GM10248 (cell line): ENCODE measurements at regions not wholly inside any gene's neighbourhood (a gene's known extent, or its start where the extent isn't known, plus 50 kb on each side); places are given as distances from the start of the nearest gene placed in this dataset.

ENCODE experiments used
- CTCF ChIA-PET: fragments of 300-600 bp; sonication (Branson Sonifier 250); formaldehyde crosslinking; extraction: SDS; loops from one replicate; lab custom pipeline; 2021; ENCODE audit warnings: antibody characterized with exemption; lab: Yijun Ruan, JAX
- POLR2A ChIA-PET: fragments of 350-650 bp; sonication (Branson Sonifier 250); formaldehyde crosslinking; extraction: SDS; loops from one replicate; lab custom pipeline; 2020; ENCODE audit warnings: antibody characterized with exemption; lab: Yijun Ruan, JAX
- DNase-seq: peaks from one replicate; pipeline ENCODE4 v3.0.0; 2012; ENCODE audit errors: extremely low spot score
- TF ChIP-seq, protein P1 (sequence below): IDR thresholded peaks from 2 replicates; pipeline ENCODE4 v1.5.1; 2012; ENCODE audit warnings: mild to moderate bottlenecking, low read depth; ENCODE audit errors: extremely low read depth, missing control alignments, control extremely low read depth

DNA sequence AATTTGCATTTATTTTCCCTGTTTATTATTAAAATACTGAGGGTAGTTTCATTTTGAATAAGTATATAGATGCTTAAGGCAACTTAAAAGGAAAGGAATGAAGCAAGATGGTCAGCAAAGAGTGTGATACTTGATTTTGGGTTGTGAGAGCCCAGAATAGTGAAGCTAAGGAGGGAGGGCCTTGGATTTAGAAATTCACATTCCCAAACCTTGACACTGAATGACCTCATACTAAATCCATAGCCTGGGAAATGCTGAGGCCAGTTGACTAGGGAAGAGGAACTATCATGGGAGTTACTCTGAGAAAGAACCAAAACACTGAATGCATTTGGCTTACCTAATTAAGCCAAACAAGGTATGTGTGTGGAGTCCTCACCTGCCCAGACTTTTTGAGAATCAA is 292.5 kb downstream of the SPATA31D1 start:
- ChIA-PET POLR2A (no interaction called here), CTCF (no interaction called here)
- TF ChIP-seq, protein P1, sequence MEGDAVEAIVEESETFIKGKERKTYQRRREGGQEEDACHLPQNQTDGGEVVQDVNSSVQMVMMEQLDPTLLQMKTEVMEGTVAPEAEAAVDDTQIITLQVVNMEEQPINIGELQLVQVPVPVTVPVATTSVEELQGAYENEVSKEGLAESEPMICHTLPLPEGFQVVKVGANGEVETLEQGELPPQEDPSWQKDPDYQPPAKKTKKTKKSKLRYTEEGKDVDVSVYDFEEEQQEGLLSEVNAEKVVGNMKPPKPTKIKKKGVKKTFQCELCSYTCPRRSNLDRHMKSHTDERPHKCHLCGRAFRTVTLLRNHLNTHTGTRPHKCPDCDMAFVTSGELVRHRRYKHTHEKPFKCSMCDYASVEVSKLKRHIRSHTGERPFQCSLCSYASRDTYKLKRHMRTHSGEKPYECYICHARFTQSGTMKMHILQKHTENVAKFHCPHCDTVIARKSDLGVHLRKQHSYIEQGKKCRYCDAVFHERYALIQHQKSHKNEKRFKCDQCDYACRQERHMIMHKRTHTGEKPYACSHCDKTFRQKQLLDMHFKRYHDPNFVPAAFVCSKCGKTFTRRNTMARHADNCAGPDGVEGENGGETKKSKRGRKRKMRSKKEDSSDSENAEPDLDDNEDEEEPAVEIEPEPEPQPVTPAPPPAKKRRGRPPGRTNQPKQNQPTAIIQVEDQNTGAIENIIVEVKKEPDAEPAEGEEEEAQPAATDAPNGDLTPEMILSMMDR: no peak
- no peak for DNase-seq

DNA sequence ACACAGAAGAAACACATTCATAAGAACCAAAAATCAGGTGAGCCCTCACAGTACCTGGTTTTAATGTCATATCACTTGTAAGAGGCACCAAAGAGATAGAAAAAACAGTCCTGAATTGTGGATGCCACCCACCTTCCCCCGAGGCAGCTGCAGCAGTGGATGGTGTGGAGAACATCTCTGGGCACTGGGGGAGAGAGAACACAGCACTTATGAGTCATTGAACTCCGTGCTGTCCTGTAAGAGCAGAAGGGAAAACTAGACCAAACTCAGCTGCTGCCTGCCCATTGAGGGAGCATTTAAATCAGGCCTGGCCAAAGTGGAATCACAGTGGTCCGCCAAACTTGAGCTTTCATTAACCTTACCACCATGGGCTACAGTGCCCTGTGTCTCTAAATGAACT is 296.2 kb downstream of the SPATA31D1 start:
- no peak for DNase-seq
- TF ChIP-seq, protein P1: no peak
- POLR2A ChIA-PET: no interaction called here
- CTCF ChIA-PET: interaction anchor here (2.5 kb wide), 1 partner anchor 11 kb away, joined by 12 read pairs; no protein-coding TSS in a partner anchor

DNA sequence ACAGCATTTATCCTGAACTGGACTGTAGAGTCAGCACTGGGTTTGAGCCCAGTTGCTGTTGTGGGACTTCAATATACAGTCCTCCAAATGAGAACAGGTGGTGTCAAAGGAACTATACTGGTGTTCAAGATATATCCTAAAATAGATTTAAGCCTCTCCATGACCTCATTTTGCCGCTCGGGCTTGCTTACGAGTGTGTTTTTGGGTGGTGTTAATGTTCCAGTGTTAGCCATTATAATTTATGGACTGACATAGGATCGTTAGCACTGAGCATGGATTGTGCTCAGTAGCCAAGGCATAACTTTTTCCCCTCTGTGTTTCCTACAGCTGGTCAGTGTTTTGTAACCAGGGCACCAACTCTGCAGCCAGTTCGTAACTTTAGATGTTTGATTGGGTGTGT is 306.6 kb downstream of the SPATA31D1 start:
- DNase-seq: no peak
- CTCF ChIA-PET: no interaction called here
- TF ChIP-seq, protein P1: no peak
- POLR2A ChIA-PET: no interaction called here

DNA sequence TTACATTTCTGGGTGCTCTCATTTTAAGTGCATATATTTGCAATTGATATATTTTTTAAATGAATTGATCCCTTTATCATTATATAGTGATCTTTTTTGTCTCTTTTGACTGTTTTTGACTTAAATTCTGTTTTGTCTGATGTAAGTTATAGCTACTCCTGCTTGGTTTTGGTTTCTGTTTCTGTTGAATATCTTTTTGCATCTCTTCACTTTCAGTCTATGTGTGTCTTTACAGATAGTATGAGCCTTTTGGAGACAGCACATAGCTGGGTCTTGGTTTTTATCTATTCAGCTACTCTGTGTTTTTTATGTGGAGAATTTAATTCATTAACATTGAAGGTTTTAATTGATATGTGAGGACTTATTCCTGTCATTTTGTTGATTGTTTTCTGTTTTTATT is 311.3 kb downstream of the SPATA31D1 start:
- no peak for DNase-seq
- ChIA-PET CTCF (no interaction called here), POLR2A (no interaction called here)
- TF ChIP-seq, protein P1: no peak

- no peak for DNase-seq
- CTCF ChIA-PET: interaction anchor here (1.0 to 1.5 kb wide), 3 partner anchors 11 to 23 kb away, joined by 3 to 4 read pairs (median 3); no protein-coding TSS in a partner anchor
- TF ChIP-seq, protein P1: no peak
- POLR2A ChIA-PET: no interaction called here
Observed at GRCh38 chr9:82302968-82303655, 314.5 kb downstream of the SPATA31D1 start.

DNA sequence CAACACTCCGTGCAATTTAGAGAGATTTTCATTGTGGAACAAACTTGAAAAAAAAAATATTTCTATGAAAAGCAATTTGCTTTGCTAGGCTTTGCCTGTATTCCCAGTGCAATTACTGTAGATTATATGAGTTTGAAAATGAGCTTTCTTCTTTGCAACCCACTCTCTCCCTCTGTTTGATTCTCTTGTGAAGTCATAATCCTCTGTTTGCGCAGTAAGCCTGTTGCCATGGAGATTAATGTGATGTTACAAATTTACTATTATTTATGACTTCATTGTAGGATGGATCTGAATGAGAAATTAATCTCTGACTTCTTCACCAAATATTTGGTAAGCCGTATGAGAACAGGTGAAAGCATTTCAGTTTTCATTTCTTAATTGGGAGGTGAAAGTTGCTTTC is 320.3 kb downstream of the SPATA31D1 start:
- ChIA-PET POLR2A (no interaction called here), CTCF (no interaction called here)
- no peak for DNase-seq
- TF ChIP-seq, protein P1: no peak
